ENCODE measurements at regions not wholly inside any gene's neighbourhood (a gene's known extent, or its start where the extent isn't known, plus 50 kb on each side); places are given as distances from the start of the nearest gene placed in this dataset.

DNA sequence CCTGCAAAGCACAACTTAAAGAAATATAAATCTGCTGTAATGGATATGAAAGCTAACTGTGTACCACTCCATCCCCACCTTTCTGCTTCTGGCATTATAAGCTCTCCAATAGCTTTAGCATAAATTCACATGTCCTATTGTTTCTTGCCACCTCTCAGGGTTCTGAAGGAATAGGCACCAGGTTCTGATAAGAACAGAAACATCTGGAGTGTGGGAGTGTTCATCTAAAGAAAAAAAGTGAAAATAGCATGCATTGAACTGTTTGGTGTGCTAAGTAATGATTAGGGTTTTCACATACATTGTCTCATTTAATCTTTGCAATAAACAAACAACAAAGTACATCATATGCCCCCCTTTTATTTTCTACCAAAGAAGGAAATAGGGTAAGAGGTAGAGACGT lies 72.3 kb downstream of the FAM76B start:
- DNase-seq, result no peak

DNA sequence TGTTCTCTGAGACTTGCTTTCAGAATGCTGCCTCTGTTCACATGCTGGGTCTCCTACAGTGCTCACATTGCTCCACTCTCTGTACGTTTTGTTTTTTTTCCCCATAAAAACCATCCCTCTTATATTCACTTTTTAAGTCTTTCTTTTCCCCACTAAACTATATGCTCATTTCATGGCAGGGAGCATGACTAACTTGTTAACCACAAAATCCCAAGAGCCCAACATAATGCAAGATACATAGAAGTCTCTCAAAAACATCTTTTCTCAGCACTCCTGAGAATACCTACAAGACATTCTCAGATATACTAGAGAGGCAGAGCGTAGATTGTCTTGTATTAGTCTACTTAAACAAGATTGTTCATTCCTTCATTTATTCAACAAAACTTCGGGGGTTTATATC lies 73.3 kb downstream of the FAM76B start:
- DNase-seq, result no peak

DNA sequence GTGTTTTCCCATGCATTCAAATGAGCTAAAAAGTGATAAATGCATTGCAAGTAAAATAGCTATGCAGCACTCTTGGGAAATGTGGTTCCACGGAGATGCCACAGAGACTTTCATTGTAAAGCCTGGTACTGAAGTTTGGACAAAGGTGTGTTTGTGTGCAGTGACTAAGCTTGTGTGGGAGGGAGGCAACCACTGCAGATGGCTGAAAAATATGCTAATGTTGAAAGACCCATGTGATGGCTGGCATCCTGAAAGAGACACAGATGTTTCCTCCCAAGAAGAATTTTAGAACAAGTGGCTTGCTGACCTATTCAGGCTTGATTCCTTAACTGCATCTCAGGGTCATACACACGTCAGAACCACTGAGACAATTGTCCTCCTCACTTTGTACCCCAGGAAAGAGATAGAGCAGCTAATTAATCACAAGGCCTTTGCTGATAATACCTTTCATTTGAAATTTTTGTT lies 73.8 kb downstream of the FAM76B start:
- no peak for DNase-seq

DNA sequence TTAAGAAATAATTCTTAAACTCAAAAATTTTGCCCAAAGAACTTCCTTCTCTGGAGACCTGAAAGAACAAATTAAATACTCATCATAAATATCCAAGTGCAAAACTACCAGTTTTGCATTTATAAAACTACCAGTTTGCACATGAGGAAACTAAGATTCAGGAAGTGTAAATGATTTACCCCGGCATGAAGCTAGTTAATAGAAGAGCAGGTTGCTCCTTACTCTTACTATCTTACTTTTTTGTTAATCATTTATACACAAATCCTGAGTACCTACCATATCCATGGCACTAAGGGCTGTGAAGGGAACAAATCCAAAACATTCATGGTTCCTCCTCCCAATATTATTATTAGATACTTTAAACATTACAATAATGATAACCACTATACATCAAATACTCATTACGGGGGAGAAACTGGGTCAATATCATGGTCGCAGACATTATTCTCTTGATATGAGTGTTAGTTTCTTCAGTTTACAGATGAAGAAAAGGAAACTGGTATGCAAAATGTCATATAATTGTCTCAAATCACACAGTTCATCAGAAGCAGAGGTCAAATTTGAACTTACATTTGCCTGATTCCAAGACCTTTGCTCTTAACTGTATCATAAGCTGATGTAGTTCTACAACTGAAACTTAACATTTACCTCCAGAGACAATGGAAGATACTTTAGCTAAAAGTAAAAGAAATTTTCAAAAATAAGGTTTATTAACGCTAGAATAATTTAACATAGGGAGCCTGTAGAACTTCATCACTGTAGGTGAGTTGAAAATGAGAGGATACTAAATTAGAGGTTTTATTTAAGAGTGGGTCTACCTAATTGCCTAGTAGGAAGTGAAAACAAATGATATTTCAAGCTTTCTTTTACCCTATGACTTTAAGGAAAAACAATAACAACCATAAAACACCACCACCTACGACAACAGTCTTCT lies 74.5 kb downstream of the FAM76B start:
- DNase-seq, result no peak

- no peak for DNase-seq
Observed at GRCh38 chr11:95713428-95713827, 76.2 kb downstream of the FAM76B start.

DNA sequence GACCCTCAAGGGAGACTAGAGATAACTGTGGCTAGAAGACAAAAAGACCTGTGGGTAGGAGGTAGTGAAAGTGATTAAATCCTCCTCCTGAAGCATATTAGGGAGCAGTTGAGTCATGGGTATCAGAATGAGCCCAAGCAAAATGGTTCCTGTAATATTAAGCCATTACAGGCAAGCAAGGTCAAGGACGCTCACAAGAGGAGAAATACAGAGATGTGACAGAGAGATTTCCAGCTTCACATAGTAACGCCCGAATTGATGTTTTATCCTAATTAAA lies 77.7 kb downstream of the FAM76B start:
- no peak for DNase-seq

DNA sequence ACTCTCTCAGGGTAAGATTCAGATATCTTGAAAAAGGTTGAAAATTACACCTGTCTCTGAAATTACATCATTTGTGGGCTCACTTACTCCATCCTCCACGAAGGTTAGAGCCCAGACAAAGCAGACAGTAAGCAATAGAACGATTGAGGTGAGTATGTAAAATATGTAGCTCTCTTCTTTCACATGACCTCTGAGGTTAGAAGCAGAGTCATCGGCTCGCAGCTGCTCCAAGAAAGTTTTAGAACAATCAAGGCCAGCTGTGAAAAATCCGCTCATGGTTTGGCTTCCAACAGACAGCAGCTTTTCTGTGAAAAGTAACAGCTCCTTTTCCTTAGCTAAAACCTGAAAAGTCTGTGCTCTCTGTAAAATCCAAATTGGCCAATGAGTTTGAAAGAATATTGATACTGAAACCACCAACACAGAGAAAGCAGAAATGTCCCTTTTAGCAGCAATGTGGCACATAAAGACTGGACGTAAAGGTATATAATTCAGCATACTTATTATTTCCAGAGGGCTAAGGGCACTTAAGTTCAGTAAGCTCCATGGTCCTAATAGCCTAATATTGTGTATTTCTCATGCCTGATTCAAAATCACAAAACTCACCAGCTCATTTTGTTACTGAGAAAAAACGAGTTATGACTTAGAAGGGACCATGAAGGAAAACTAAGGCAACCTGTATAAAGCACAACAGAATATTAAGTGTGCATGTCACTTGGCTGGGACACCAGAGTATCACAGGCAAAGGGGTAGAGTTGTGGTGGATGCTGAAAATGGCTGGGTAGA lies 78.2 kb downstream of the FAM76B start:
- no peak for DNase-seq

GRCh38 chr11:95708681-95709080 lies 80.9 kb downstream of the FAM76B start:
- DNase-seq, result no peak

DNA sequence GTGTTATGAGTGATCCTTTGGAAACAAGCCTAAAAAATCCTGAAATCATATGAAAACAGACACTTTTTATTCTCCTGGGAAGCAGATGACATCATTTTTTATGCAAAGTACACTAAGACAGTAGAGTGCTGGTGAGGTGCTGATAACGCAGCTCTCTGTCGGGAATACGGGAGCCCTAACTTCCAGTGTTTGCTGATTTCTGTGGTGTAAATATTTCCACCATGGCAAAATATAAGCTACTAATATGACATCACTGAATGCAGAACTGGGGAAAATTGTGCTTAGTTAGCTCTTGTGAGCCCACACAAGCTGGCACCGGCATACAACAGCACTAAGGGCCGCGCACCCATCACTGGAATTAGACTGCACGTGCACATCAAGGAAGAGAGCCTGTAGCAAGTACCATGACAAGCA lies 82.6 kb downstream of the FAM76B start:
- no peak for DNase-seq

DNA sequence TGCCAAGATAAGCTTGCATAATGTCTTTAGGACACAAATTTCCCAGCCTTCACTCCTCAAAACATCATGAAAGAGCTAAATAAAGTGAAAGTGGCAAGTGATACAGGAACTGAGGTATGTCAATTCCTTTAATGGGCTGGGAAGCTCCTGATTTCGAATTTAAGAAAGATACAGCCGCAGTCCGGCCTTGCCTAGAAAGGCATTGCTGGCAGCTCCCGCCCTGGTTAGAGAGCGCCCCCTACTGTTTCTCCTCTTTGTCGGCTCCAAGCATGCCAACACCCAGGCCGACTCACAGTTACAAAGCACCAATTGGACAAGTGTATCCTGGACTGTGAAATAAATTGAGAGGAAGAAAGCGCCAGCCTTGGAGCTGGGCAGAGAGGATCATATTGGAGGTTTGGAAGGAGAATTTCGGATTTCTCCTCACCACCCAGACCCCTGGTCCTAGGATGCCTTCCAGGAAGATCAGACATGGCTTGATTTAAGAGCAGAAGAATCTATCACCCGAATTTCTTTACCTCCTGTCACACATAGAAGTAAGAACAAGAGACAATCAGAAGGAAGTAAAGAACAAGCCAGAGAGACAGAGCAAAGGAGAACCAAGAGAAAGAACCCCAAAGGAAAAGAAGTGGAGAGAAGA lies 84.0 kb downstream of the FAM76B start:
- peak; percentile 75 to 92 (median 85) for DNase-seq

DNA sequence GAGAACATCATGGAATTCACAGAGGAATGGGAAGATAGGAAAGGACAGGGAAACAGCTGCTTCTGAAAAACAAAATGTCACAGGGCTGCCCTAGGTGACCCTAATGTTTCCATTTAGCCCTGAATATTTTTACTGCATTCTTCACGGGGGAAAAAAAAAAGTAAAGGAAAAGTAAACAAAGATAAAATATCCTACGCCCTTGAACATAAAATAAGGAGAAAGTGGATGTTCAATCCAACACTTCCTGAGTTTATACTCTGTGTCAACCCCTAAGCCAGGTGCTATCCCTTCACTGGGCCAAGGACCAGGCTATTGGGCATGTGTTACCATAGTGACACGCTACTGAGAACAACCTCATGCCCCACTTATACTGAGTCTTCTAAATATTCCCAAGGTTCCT lies 84.7 kb downstream of the FAM76B start:
- peak; percentile 24 to 76 (median 33) for DNase-seq

DNA sequence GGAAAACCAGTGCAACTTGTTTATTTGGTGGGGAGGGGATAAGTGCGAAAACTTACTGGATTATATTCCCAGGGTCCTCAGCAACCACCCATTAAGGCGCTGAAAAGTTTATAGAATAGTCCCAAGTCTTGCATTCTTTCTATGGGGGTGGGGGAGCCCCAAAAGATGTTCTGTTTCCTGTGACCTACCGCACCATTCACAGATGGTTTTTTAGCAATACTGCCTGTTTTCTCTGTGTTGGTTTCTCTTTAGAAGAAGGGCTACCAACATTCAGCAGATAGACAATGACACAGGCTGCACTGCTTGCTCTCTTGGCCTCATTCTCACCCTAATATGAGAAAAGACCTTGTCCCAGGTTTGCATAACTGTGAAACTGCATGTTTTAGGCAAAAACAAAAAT lies 86.5 kb downstream of the FAM76B start:
- DNase-seq, result no peak

GRCh38 chr11:95702526-95702925 lies 87.1 kb downstream of the FAM76B start:
- DNase-seq, result no peak

DNA sequence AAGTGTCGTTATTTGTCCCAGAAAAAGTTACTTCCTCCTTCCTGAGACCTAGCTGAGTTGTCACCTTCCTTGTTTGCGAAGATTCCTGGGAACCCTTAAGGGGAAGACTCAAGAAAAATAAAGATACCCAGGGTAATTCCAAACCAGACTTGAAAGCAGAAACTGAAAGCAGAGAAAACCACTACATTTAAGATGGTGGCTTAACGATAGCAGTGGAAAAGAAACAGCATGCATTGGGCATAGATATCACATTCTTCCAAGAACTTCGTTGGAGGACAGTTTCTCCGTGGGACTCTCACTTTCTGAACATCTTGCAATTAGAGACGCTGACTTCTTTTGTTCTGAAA lies 89.1 kb downstream of the FAM76B start:
- no peak for DNase-seq

DNA sequence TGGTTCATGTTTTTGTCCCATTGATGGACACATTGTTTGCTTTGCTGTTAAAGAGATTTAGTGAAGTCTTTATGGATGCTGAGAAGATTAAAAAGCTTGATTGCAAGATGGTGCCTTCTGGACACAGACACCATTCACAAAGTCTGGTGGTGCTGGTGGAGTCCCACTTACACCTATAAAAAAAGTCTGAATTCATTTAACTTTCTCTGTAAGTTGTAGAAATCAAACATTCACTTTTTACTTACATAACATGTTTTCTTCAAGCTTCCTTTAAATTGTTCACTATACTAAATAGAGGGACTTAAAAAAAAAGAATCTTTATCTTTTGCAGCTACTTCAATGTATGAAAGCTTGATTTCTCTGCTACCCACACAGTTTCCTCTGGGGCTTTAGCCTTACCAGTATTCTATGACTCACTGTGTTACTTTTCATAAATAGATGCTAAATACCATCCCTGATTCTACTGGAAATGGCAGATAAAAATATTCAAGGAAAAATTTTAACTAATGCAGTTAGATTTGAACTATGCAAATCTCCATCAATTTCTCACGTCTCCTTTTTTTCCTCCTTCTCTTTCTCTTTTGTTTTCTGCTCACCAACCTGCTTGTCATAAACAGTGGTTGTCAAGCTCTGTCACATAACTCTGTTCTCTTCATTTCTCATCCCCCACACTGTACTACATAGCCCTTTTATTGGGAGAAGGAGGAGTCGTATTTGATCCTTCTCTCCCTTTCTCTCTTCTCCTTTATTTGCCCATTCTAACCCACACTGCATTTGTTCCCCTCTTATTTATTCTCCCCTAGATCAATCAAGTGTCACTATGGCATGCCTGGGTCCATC lies 89.7 kb downstream of the FAM76B start:
- no peak for DNase-seq

GRCh38 chr11:95698676-95699557 lies 90.7 kb downstream of the FAM76B start:
- DNase-seq, result no peak

GRCh38 chr11:95697614-95698408 lies 91.8 kb downstream of the FAM76B start:
- DNase-seq, result no peak

- DNase-seq, result no peak
Observed at GRCh38 chr11:95695181-95695580, 94.4 kb downstream of the FAM76B start.

GRCh38 chr11:95693298-95693697 lies 96.3 kb downstream of the FAM76B start:
- no peak for DNase-seq

DNA sequence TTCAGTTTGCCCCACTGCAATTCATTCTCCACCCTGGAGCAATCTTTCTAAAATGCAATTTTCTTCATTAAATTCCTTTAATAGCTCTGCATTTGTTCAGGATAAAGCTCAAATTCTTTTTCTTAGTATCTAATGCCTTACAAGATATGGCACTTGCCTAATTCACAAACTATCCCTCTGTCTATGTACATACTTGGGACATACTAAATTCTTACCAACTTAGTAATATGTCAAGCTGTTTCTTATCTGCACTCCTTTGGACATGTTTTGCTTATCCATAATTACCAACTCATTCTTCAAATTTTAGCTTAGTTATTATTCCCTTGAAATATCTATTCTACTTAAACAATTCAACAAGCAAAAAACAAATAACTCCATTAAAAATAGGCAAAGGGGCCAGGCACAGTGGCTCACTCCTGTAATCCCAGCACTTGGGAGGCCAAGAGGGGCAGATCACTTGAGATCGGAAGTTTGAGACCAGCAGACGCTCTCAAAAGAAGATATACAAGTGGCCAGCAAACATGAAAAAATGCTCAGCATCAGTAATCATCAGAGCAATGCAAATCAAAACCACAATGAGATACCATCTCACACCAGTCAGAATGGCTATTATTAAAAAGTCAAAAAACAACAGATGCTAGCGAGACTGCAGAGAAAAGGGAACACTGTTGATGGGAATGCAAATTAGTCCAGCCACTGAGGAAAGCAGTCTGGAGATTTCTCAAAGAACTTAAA lies 96.9 kb downstream of the FAM76B start:
- no peak for DNase-seq
